WI38 (cell line): ENCODE measurements at regions not wholly inside any gene's neighbourhood (a gene's known extent, or its start where the extent isn't known, plus 50 kb on each side); places are given as distances from the start of the nearest gene placed in this dataset.

Experiments
- H3K4me3 ChIP-seq: 2 replicates; pipeline ENCODE4 v1.5.1; 2011; ENCODE audit warnings: low read depth, mild to moderate bottlenecking, control low read depth, low read length
- TF ChIP-seq, protein P1 (sequence below): IDR thresholded peaks from 2 replicates; pipeline ENCODE4 v1.5.1; 2012; ENCODE audit warnings: low read depth, mild to moderate bottlenecking, control low read depth, low read length

DNA sequence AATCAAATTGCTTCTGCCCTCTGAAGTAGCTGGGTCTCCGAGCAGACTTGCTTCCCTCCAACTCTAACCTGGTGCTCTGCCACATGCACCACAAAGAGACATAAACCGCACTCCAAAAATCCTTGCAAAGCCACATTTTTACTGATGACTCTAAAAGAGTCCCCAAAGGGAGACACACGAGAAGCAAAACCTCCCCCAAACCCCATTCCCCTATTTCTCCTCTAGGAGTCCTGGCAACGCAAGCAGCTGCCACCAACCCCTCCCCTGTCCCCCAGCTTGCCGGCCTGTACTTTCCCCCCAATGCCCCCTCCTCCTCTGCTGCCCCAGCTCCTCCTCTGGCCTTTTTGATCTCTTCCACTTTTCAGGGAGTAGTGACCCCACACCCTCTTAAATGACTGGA, 180.1 kb upstream of the ARID1B start:
- no peak overlapping the region for H3K4me3 ChIP-seq
- TF ChIP-seq, protein P1, sequence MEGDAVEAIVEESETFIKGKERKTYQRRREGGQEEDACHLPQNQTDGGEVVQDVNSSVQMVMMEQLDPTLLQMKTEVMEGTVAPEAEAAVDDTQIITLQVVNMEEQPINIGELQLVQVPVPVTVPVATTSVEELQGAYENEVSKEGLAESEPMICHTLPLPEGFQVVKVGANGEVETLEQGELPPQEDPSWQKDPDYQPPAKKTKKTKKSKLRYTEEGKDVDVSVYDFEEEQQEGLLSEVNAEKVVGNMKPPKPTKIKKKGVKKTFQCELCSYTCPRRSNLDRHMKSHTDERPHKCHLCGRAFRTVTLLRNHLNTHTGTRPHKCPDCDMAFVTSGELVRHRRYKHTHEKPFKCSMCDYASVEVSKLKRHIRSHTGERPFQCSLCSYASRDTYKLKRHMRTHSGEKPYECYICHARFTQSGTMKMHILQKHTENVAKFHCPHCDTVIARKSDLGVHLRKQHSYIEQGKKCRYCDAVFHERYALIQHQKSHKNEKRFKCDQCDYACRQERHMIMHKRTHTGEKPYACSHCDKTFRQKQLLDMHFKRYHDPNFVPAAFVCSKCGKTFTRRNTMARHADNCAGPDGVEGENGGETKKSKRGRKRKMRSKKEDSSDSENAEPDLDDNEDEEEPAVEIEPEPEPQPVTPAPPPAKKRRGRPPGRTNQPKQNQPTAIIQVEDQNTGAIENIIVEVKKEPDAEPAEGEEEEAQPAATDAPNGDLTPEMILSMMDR = no peak

DNA sequence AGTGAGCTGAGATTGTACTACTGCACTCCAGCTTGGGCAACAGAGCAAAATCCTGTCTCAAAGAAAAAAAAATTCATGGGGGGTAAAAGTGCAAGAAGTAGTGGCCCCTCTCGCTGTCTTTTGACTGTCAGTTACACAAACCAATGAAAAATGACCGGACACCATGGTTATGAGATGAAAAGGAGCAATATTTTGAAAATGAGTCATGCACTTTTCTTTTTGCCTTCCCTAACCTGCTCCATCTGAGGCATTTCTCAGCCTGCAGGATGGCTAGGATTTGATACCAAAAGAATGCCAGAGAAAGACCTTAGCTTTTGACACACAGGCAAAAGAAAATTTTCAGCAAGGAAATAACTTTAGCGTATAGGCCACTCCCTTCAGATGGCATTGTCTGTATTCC, 181.7 kb upstream of the ARID1B start:
- H3K4me3 ChIP-seq = no peak overlapping the region
- TF ChIP-seq, protein P1 = no peak

DNA sequence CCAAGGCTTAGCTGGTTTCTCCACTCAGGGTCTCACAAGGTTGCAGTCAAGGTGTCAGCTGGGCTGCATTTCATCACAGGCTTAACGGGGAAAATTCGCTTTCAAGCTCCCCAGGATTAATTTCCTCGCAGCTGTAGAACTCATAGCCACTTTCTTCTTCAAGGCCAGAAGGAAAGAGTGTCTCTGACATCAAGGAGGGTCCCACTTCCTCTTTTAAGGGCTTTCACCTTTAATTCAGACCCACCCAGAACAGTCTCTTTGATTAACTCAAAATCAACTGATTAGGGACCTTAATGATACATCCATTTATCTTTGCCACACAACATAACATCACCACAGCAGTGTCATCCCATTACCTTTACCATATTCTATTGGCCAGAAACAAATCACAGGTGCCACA, 183.3 kb upstream of the ARID1B start:
- no peak overlapping the region for H3K4me3 ChIP-seq
- TF ChIP-seq, protein P1 = no peak

DNA sequence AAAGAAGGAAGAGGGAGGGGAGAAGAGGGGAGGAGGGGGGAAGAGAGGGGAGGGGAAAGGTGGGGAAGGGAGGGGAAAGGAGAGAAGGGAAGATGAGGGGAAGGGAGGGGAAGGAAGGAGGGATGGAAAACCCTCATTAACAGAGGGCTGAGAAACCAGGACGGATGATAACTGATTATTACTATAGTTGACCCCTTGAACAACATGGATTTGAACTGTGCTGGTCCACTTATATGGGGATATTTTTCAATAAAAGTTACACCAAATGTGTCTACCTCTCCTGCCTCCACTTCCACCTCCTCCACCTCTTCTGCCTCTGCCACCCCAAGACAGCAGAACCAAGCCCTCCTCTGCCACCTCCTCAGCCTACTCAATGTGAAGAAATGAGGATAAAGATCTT, 184.1 kb upstream of the ARID1B start:
- no peak overlapping the region for H3K4me3 ChIP-seq
- TF ChIP-seq, protein P1 = no peak

DNA sequence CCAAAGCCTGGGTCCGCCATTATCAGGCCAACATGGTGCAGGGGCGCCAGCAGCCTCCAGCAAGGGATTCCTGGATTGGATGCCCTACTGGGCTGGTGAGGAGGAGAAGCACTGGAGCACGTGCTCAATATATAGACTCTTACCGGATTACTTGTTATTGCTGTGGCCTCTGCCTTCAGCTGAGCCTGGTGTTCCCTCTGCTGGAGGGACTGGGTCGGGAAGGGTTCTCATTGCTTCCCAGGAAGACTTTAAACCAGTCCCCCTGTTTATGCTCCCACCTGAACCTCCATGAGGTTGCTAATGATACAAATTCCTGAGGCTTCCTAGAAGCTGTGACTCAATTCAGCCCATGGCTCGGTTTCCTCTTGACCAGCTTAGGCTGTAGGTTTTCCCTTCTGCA, 186.7 kb upstream of the ARID1B start:
- TF ChIP-seq, protein P1 = no peak
- no peak overlapping the region for H3K4me3 ChIP-seq

DNA sequence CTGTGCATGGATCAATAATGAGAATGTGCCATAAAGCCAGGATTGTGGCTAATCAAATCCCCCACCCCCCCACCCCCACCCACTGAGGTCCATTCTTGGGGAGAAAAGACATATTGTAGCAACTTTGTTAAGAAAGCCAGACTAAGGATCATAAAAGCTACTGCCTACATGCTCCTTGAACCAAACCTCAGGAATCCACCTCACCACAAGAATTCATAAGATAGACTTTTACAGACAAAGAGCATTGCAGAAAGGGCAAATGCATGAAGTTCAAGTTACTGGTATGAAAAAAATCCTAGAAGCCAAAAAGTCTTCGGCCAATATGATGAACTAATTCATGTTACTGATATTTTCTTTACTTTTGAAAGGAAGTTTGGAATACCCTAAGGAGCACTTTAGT, 187.9 kb upstream of the ARID1B start:
- H3K4me3 ChIP-seq = no peak overlapping the region
- TF ChIP-seq, protein P1 = no peak

DNA sequence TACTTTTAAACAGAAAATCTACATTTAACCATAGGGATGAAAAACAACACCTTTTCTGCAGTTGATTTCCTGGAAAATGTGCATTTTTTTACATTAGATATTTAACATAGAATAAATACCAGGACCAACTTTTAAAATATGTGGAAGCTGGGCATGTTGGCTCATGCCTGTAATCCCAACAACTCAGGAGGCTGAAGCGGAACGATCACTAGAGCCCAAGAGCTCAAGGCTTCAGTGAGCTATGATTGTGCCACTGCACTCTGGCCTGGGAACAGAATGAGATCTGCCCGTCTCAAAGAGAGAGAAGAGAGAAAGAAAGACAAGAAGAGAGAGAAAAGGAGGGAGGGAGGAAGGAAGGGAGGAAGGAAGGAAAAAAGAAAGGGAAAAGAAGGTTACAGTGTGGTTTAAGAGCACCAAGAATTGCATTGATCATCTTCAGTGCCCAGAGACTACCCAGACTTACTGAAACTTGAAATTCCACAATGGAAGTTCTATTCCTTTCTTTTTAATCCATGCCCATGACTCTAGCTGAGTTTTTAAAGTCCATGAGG, 189.4 kb upstream of the ARID1B start:
- H3K4me3 ChIP-seq = no peak overlapping the region
- TF ChIP-seq, protein P1 = no peak
